ENCODE measurements at regions not wholly inside any gene's neighbourhood (a gene's known extent, or its start where the extent isn't known, plus 50 kb on each side); places are given as distances from the start of the nearest gene placed in this dataset.

GRCh38 chr10:9657530-9657929 lies 1360.1 kb upstream of the CELF2 start:
- TF ChIP-seq POLR2A (IDR thresholded peaks at IDR 0.05) (no peak), CTCF (IDR thresholded peaks at IDR 0.05) (no peak)
- H3K4me3 ChIP-seq = no peak overlapping the region
- no peak overlapping the region for H3K27ac ChIP-seq
- H3K27me3 ChIP-seq = no peaks in the 10 kb centered on the region
- DNase-seq = no peak
- no peaks in the 10 kb centered on the region for H3K36me3 ChIP-seq
- intact Hi-C loops (cut with DNase I) = no loop called here
- no peaks in the 10 kb centered on the region for H3K4me1 ChIP-seq
- H3K9me3 ChIP-seq = no peaks in the 10 kb centered on the region
- 38 to 52% methylated on average over 2 of the region's 2 CpGs for WGBS, 2 donors

GRCh38 chr10:9668411-9668810 lies 1349.3 kb upstream of the CELF2 start:
- H3K4me1 ChIP-seq = no peaks in the 10 kb centered on the region
- H3K4me3 ChIP-seq = no peak overlapping the region
- intact Hi-C loops (cut with DNase I) = no loop called here
- no peak for DNase-seq
- WGBS, 2 donors = 59 to 63% methylated on average over 3 of the region's 3 CpGs
- no peaks in the 10 kb centered on the region for H3K27me3 ChIP-seq
- no peak overlapping the region for H3K27ac ChIP-seq
- H3K9me3 ChIP-seq = peaks cover 0 to 4% (median 0%) of the 10 kb centered on the region in 3 donors
- TF ChIP-seq POLR2A (IDR thresholded peaks at IDR 0.05) (no peak), CTCF (IDR thresholded peaks at IDR 0.05) (no peak)
- no peaks in the 10 kb centered on the region for H3K36me3 ChIP-seq

DNA sequence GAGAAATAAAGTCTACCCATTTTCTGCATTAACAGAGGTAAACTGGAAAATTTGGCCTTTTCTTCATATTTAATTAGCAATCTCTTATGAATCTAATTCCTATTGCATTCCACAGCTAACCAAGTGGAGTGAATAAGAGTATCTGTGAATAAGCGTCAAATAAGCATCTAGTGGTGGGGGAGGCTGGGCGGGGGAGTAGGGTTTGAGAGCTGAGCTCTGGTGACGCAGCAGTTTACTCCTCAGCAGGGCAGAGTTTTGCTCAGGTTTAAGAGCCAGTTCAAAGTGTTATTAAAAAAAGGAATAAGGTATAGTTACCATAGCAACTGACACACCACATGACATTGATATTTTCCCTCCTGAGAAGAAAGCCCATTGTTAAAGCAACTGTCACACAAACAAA lies 1346.8 kb upstream of the CELF2 start:
- no peaks in the 10 kb centered on the region for H3K36me3 ChIP-seq
- H3K27me3 ChIP-seq = no peaks in the 10 kb centered on the region
- WGBS, 2 donors = 86 to 87% methylated on average over 3 of the region's 3 CpGs
- no peak overlapping the region for H3K27ac ChIP-seq
- no peak overlapping the region for H3K4me3 ChIP-seq
- intact Hi-C loops (cut with DNase I) = no loop called here
- H3K9me3 ChIP-seq = peaks cover 0 to 4% (median 0%) of the 10 kb centered on the region in 3 donors
- no peak for DNase-seq
- H3K4me1 ChIP-seq = no peaks in the 10 kb centered on the region
- no peak for TF ChIP-seq CTCF (IDR thresholded peaks at IDR 0.05)
- TF ChIP-seq POLR2A (IDR thresholded peaks at IDR 0.05) = no peak

GRCh38 chr10:9681655-9682054 lies 1336.0 kb upstream of the CELF2 start:
- WGBS, 2 donors = 92 to 100% methylated on average over 1 to 2 of the region's 2 CpGs
- intact Hi-C loops (cut with DNase I) = no loop called here
- Histone ChIP-seq H3K4me1 (no peaks in the 10 kb centered on the region), H3K27ac (no peak overlapping the region), H3K27me3 (no peaks in the 10 kb centered on the region), H3K9me3 (peaks cover 0 to 5% (median 0%) of the 10 kb centered on the region in 3 donors), H3K4me3 (no peak overlapping the region), H3K36me3 (no peaks in the 10 kb centered on the region)
- TF ChIP-seq CTCF (IDR thresholded peaks at IDR 0.05) (no peak), POLR2A (IDR thresholded peaks at IDR 0.05) (no peak)
- no peak for DNase-seq

DNA sequence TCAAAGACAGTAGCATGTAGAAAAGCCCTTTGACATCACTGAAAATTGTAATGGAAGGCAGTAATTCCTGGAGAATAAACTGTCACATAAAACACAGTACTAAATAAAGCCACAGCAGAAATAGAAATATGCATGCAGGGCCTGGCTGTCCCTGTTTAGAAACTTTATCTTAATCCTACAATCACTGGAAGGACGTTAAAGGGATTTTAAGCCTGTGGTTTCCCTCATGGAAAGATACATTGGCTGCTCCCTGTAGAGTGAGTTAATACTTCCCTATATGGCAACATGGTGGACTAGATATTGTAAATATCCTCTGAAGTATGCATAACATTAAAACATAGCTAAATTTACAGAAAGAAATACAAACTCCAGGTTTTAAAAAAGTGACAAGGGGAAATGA lies 1334.9 kb upstream of the CELF2 start:
- H3K27me3 ChIP-seq = no peaks in the 10 kb centered on the region
- H3K9me3 ChIP-seq = peaks cover 0 to 5% (median 0%) of the 10 kb centered on the region in 3 donors
- no peak for DNase-seq
- H3K4me3 ChIP-seq = no peak overlapping the region
- TF ChIP-seq POLR2A (IDR thresholded peaks at IDR 0.05) = no peak
- TF ChIP-seq CTCF (IDR thresholded peaks at IDR 0.05) = no peak
- H3K36me3 ChIP-seq = no peaks in the 10 kb centered on the region
- intact Hi-C loops (cut with DNase I) = no loop called here
- no peaks in the 10 kb centered on the region for H3K4me1 ChIP-seq
- WGBS, 2 donors = 18 to 29% methylated on average over 1 of the region's 1 CpG
- H3K27ac ChIP-seq = no peak overlapping the region

All from esophagus squamous epithelium (tissue), 5 donors.